Fibroblast of pulmonary artery (primary cell): ENCODE measurements at regions not wholly inside any gene's neighbourhood (a gene's known extent, or its start where the extent isn't known, plus 50 kb on each side); places are given as distances from the start of the nearest gene placed in this dataset.

ENCODE experiments used
- DNase-seq: peaks from one replicate; pipeline ENCODE4 v3.0.0-alpha.2; 2010; ENCODE audit warnings: low read depth
- H3K4me3 ChIP-seq: replicated peaks from 2 replicates; pipeline ENCODE4 v1.5.1; 2011; ENCODE audit warnings: low read depth, mild to moderate bottlenecking, control low read depth, low read length, moderate library complexity
- TF ChIP-seq, protein P1 (sequence below): IDR thresholded peaks from 2 replicates; pipeline ENCODE4 v1.5.1; 2011; ENCODE audit warnings: mild to moderate bottlenecking, control low read depth, low read length, inconsistent platforms; ENCODE audit errors: missing control alignments

DNA sequence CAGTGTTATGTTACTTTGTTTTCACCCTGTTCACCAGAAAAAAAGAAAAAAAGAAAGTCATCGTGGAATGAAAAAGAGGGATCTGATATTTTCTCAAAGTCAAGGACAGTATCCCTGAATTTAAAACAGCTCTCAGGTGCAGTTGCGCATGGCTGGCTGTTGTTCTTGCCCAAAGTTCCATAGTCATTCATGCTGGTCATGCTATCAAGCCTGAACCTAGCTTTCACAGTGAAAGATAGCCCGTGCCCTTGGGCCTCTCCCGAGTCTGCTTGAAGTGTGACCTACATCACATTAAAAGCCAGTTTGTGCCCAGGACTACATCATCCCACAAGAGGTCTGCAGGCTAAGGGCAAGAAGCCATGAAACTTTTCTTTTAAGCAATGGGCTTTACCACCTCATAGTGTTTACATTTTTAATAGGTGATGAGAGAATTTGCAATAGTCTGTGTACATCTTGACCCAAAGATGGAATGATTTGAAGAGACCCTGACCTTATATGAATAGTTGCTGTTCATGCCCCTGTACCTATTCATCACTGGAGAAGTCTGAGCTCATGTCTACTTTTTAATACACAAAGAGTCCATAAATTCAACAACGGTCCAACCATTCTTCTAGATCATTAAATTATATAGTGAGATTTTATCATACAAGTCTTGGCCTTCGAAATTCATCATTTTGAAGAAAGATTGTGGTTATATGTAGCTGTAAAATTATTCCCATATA is 522.5 kb upstream of the MCTP2 start:
- DNase-seq = no peak
- TF ChIP-seq, protein P1, sequence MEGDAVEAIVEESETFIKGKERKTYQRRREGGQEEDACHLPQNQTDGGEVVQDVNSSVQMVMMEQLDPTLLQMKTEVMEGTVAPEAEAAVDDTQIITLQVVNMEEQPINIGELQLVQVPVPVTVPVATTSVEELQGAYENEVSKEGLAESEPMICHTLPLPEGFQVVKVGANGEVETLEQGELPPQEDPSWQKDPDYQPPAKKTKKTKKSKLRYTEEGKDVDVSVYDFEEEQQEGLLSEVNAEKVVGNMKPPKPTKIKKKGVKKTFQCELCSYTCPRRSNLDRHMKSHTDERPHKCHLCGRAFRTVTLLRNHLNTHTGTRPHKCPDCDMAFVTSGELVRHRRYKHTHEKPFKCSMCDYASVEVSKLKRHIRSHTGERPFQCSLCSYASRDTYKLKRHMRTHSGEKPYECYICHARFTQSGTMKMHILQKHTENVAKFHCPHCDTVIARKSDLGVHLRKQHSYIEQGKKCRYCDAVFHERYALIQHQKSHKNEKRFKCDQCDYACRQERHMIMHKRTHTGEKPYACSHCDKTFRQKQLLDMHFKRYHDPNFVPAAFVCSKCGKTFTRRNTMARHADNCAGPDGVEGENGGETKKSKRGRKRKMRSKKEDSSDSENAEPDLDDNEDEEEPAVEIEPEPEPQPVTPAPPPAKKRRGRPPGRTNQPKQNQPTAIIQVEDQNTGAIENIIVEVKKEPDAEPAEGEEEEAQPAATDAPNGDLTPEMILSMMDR = no peak
- no peak overlapping the region for H3K4me3 ChIP-seq

DNA sequence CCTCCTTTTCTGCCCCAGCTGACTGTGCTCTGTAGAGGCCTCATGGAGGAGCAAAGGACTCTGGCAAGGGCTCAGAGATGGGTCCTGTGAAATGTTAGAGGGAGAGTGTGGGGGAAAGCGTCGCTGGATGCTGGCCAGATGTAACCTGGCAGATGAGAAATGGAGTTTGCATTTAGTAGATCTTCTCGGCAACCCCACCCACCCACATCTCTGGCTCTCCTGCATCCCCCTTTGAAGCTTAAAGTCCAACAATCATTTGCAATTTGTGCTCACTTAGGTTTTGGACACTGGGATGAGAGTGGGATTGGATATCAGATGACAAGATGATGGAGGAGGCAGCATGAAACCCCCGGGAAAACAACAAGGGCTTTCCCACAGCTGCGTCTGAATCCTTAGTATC is 523.6 kb upstream of the MCTP2 start:
- TF ChIP-seq, protein P1 = no peak
- no peak for DNase-seq

DNA sequence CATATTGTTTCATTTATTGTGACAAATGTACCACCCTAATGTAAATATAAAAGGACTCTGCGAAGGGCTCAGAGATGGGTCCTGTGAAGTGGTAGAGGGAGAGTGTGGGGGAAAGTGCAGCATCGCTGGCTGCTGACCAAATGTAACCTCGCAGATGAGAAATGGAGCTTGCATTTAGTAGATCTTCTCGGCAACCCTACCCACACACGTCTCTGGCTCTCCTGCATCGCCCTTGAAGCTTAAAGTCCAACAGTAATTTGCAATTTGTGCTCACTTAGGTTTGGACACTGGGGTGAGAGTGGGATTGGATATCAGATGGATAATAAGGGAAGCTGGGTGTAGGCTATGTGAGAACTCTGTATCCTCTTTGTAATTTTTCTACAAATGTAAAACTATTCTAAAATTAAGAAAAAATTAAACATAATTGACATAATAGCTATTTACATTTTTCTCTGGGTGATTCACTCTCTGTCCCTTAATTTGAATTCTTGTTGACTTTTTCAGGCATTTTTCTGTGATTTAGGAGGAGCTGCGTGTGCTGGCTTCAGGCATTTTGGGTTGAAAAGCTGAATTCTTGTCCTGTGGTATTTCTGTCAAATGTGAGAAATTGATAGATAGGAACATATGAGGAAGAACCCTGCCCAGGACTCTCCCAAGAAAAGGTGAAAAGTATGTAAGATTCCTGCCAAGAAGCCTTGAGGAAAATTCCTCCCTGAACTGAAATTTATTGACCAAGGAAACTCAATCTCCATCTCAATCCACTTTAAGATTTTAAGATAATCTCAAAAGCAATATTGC is 524.7 kb upstream of the MCTP2 start:
- H3K4me3 ChIP-seq = no peak overlapping the region
- TF ChIP-seq, protein P1 = no peak
- no peak for DNase-seq

More for the DNA sequence above, 523.6 kb upstream of the MCTP2 start:
- no peak overlapping the region for H3K4me3 ChIP-seq

DNA sequence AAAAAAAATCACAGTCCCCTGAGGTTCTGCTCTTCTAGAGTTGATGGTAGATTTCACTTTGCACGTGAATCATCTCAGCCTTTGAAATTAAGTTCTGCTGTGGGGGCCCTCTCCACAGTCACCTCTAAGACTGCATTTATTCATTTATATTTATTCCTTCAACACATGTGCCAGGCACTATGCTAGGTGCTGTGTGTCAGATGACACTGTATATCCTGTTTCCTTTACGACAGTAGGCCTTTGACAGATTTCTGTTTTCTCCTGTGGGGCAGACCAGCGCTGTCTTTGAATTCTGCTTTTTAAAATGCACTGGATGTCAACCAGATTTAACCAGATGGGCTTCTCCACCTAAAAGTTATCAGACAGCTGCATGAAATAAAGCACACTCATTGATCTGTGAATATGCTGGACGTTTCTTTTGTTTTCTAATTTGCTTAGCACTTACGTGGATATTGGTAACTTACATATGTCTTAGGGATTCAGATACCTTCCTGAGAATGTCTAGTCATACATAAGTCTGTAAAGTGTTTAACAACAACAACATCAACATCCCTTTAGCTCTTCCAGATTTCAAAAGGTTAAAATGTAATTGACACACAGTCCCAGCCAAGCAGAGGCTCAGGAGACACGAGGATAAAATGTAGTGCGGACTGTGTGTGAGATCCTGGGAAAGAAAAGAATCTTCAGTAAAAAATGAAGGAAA is 525.5 kb upstream of the MCTP2 start:
- H3K4me3 ChIP-seq = no peak overlapping the region
- TF ChIP-seq, protein P1 = no peak
- DNase-seq = no peak

DNA sequence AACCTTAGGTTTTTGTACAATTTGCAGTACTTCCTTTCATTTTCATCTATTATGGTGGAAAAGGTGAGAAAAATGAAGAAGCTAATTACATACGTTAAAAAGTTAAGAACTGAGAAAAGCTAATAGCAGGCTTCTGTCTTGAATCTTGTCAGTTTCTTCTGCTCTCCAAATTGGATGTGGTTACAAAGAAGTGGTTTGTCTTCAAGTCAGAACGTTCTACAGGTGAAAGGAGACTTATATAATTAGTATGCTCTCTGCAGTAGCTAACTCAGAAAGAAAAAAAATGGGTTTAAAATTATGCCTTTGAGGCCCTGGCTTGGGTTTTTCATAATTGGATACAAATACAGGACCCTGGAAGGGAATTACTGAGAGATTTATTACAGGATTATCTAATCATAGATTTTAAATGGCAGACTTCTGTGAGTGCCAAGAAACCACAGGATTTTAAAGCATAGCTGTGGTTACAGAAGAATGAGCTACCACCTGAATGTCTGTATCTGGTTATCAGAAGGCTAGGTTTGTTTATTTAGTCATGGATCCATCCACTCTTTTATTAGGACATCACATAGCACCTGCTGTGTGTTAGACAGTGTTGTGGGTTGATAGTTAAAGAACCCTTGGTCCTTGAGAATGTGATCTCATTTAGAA is 528.1 kb upstream of the MCTP2 start:
- H3K4me3 ChIP-seq = no peak overlapping the region
- no peak for DNase-seq
- TF ChIP-seq, protein P1 = no peak

DNA sequence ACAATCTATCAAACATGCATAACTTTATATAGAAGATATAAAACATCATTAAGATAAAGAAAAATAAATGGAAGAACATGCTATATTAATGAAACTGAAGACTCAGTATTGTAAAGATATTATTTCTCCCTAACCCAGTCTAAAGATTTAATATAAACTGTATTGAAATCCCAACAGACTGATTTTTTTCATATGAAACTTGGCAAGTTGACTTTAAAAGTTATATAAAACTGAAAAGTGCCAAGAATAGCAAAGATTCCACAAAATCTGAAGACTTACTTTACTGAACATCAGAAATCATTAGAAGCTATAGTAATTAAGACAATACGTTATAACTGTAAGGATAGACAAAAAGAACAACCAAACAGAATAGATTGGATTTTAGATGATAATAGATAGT is 531.3 kb upstream of the MCTP2 start:
- TF ChIP-seq, protein P1 = no peak
- DNase-seq = no peak
- no peak overlapping the region for H3K4me3 ChIP-seq
